K562 (cell line): ENCODE measurements at regions not wholly inside any gene's neighbourhood (a gene's known extent, or its start where the extent isn't known, plus 50 kb on each side); places are given as distances from the start of the nearest gene placed in this dataset.

ENCODE experiments used
- ATAC-seq: fragments of 200-7000 bp; cut with Tn5 transposase; 3 replicates; pipeline ENCODE4 v1.9.1; 2020; ENCODE audit warnings: moderate library complexity
- BruUV-seq: library from RNA; stranded (reverse); fragments of 400-500 nt; replicated peaks from 2 replicates; lab custom pipeline; 2021; lab: Mats Ljungman, UMichigan
- CTCF ChIA-PET: fragments of 300-600 bp; formaldehyde crosslinking; extraction: SDS; loops from one replicate; lab custom pipeline; 2021; ENCODE audit warnings: low intra/inter-chr PET ratio; lab: Yijun Ruan, JAX
- POLR2A ChIA-PET: fragments of 300-600, 350-650 bp; sonication (Branson Sonifier 250); formaldehyde crosslinking; extraction: SDS; loops from one replicate; lab custom pipeline; 2021; ENCODE audit warnings: antibody characterized with exemption, inconsistent platforms; lab: Yijun Ruan, JAX
- DNase-seq, 4 experiments: peaks; one replicate each; pipeline versions ENCODE4 v3.0.0 to v3.0.0-alpha.2; 2011 to 2018; ENCODE audit warnings: low spot score in 3 of 4, mixed read lengths in 3 of 4; ENCODE audit errors: extremely low read depth in 1 of 4
- FAIRE-seq: peaks from 2 replicates; lab custom pipeline; 2011; peaks lifted over from hg19 to GRCh38; lab: Jason Lieb, UNC
- H2AFZ ChIP-seq: 2 replicates; pipeline ENCODE4 v1.6.0; 2011; ENCODE audit warnings: low read depth, low read length, control low read depth, inconsistent platforms
- H3K27ac ChIP-seq: fragments of 200-600 bp; 3 replicates; pipeline ENCODE4 v1.8.0; 2011; ENCODE audit warnings: low read depth, mild to moderate bottlenecking, control low read depth, inconsistent platforms, low read length, moderate library complexity, mixed read lengths; ENCODE audit errors: extremely low read depth
- H3K27me3 ChIP-seq, 2 experiments: fragments of 300-600 bp in 1 of 2; 2 replicates in 1 of 2; 3 replicates in 1 of 2; pipeline versions ENCODE4 v1.6.0 to v1.8.0; 2011; ENCODE audit warnings: inconsistent platforms in 2 of 2, low read length in 2 of 2, mild to moderate bottlenecking in 1 of 2, mixed read lengths in 1 of 2, moderate library complexity in 1 of 2; ENCODE audit not compliant: control insufficient read depth in 2 of 2, insufficient read depth in 2 of 2
- H3K36me3 ChIP-seq: fragments of 300-600 bp; 3 replicates; pipeline ENCODE4 v1.8.0; 2011; ENCODE audit warnings: mild to moderate bottlenecking, low read length, inconsistent platforms; ENCODE audit not compliant: control insufficient read depth, insufficient read depth
- H3K4me1 ChIP-seq, 2 experiments: fragments of 200-600 bp in 1 of 2; replicated peaks in 1 of 2; 2 replicates in 1 of 2; 3 replicates in 1 of 2; pipeline versions ENCODE4 v1.5.1 to v1.8.0; 2011; ENCODE audit warnings: inconsistent platforms in 2 of 2, low read length in 2 of 2, mild to moderate bottlenecking in 1 of 2, mixed read lengths in 1 of 2, moderate library complexity in 1 of 2; ENCODE audit not compliant: control insufficient read depth in 2 of 2, insufficient read depth in 2 of 2
- H3K4me2 ChIP-seq: 2 replicates; pipeline ENCODE4 v1.6.1; 2011; ENCODE audit warnings: low read length, control low read depth, inconsistent platforms, mixed read lengths; ENCODE audit not compliant: insufficient read depth
- H3K4me3 ChIP-seq: fragments of 200-600 bp; sonication (generic), shearing (Covaris generic); 2 replicates; pipeline ENCODE4 v1.5.1; 2016; ENCODE audit warnings: control low read depth, inconsistent platforms
- H3K79me2 ChIP-seq: fragments of 200-600 bp; 3 replicates; pipeline ENCODE4 v1.8.0; 2011; ENCODE audit warnings: low read length, inconsistent platforms; ENCODE audit not compliant: control insufficient read depth, insufficient read depth
- H3K9ac ChIP-seq, 2 experiments: 2 replicates each; pipeline versions ENCODE4 v1.6.0 to v1.6.1; 2011; ENCODE audit warnings: low read depth in 2 of 2, low read length in 2 of 2, control low read depth in 1 of 2, inconsistent platforms in 1 of 2, mild to moderate bottlenecking in 1 of 2, mixed read lengths in 1 of 2; ENCODE audit not compliant: insufficient read depth in 1 of 2
- H3K9me1 ChIP-seq: one replicate; pipeline ENCODE4 v1.6.0; 2011; ENCODE audit warnings: inconsistent platforms, mild to moderate bottlenecking, low read length, moderate library complexity; ENCODE audit not compliant: control insufficient read depth, insufficient read depth
- H3K9me3 ChIP-seq: replicated peaks from 2 replicates; pipeline ENCODE4 v1.5.1; 2011; ENCODE audit warnings: low read depth, low read length, inconsistent platforms; ENCODE audit not compliant: control insufficient read depth, insufficient read depth
- H4K20me1 ChIP-seq: replicated peaks from 2 replicates; pipeline ENCODE4 v1.6.1; 2011; ENCODE audit warnings: low read length, inconsistent platforms, mixed read lengths; ENCODE audit not compliant: control insufficient read depth, insufficient read depth
- CBX8 ChIP-seq: fragments of 200-600 bp; sonication (generic); IDR thresholded peaks from 2 replicates; pipeline ENCODE4 v1.6.1; 2012; ENCODE audit warnings: borderline replicate concordance, mixed run types, low read depth, mild to moderate bottlenecking, moderate library complexity, mixed read lengths, low read length, control low read depth, inconsistent platforms; ENCODE audit not compliant: poor library complexity, severe bottlenecking; ENCODE audit errors: extremely low read depth
- CEBPB ChIP-seq: fragments of 450-650 bp; IDR thresholded peaks from 2 replicates; pipeline ENCODE4 v1.6.1; 2016; ENCODE audit warnings: missing genetic modification characterization, missing compliant biosample characterization
- E2F3 ChIP-seq: fragments of 250-450 bp; sonication (Bioruptor Pico); IDR thresholded peaks from 2 replicates; pipeline ENCODE4 v1.4.0; 2020; ENCODE audit warnings: mild to moderate bottlenecking
- HDAC8 ChIP-seq: fragments of 450-650 bp; IDR thresholded peaks from 2 replicates; pipeline ENCODE4 v1.6.1; 2016; ENCODE audit warnings: mild to moderate bottlenecking, missing genetic modification characterization, moderate library complexity, missing compliant biosample characterization
- HNRNPL ChIP-seq: fragments of 200-400 bp; formaldehyde crosslinking; IDR thresholded peaks from 2 replicates; pipeline ENCODE4 v1.6.1; 2017; ENCODE audit warnings: low read depth, mild to moderate bottlenecking, low read length
- L3MBTL2 ChIP-seq: fragments of 450-650 bp; IDR thresholded peaks from 2 replicates; pipeline ENCODE4 v1.6.1; 2016; ENCODE audit warnings: mild to moderate bottlenecking, moderate library complexity
- SIN3B ChIP-seq: fragments of 450-650 bp; IDR thresholded peaks from 2 replicates; pipeline ENCODE4 v1.6.1; 2017; ENCODE audit warnings: low read depth, mild to moderate bottlenecking, moderate library complexity
- SIX5 ChIP-seq, 2 experiments: IDR thresholded peaks; 2 replicates each; pipeline ENCODE4 v1.6.1; 2011; ENCODE audit warnings: low read length in 2 of 2, borderline replicate concordance in 1 of 2, low read depth in 1 of 2, mild to moderate bottlenecking in 1 of 2, moderate library complexity in 1 of 2; ENCODE audit not compliant: insufficient read depth in 1 of 2
- ZNF197 ChIP-seq: fragments of 200-800 bp; sonication (Bioruptor generic); IDR thresholded peaks from 2 replicates; pipeline ENCODE4 v1.6.1; 2016; ENCODE audit warnings: low read depth, missing genetic modification characterization, missing compliant biosample characterization
- ZNF707 ChIP-seq: fragments of 250-450 bp; sonication (Bioruptor Pico); conservative IDR thresholded peaks from 2 replicates; pipeline ENCODE4 v1.8.0; 2022; ENCODE audit warnings: inconsistent platforms, mild to moderate bottlenecking, moderate library complexity
- ZNF76 ChIP-seq: fragments of 250-450 bp; sonication (Bioruptor Pico); IDR thresholded peaks from 2 replicates; pipeline ENCODE4 v1.4.0; 2020; ENCODE audit warnings: mild to moderate bottlenecking, moderate library complexity, borderline replicate concordance
- WGBS: fragments of 100-300 bp; shearing (Covaris generic); methylation state at CpG from one replicate; pipeline ENCODE4 v1.1.6; 2016; ENCODE audit warnings: low coverage, mixed read lengths; ENCODE audit not compliant: insufficient coverage; ENCODE audit errors: missing lambda C conversion rate; 5-methylcytosine and 5-hydroxymethylcytosine counted together
- in situ Hi-C: fragments of 300-500 bp; cut with MboI; formaldehyde crosslinking; loops from 4 replicates; pipeline ENCODE4 v1.15.0; 2018; ENCODE audit warnings: inconsistent platforms, mixed read lengths
- intact Hi-C: fragments of 100-400 bp; cut with micrococcal nuclease; formaldehyde crosslinking; loops from 2 replicates; pipeline ENCODE4 v1.14.2; 2022
- TF ChIP-seq, protein P1 (sequence below): fragments of 250-450 bp; sonication (Bioruptor Pico); IDR thresholded peaks from 2 replicates; pipeline ENCODE4 v1.8.0; 2021; ENCODE audit warnings: moderate library complexity, mild to moderate bottlenecking, inconsistent platforms
- TF ChIP-seq, protein P2 (sequence below): fragments of 250-450 bp; sonication (Bioruptor Pico); IDR thresholded peaks from 2 replicates; pipeline ENCODE4 v1.9.0; 2021; ENCODE audit warnings: mild to moderate bottlenecking, inconsistent platforms
- TF ChIP-seq, protein P3 (sequence below): sonication (generic); formaldehyde crosslinking; IDR thresholded peaks from 2 replicates; pipeline ENCODE4 v1.8.0; 2022; ENCODE audit warnings: missing genetic modification reagents, mild to moderate bottlenecking, borderline replicate concordance

DNA sequence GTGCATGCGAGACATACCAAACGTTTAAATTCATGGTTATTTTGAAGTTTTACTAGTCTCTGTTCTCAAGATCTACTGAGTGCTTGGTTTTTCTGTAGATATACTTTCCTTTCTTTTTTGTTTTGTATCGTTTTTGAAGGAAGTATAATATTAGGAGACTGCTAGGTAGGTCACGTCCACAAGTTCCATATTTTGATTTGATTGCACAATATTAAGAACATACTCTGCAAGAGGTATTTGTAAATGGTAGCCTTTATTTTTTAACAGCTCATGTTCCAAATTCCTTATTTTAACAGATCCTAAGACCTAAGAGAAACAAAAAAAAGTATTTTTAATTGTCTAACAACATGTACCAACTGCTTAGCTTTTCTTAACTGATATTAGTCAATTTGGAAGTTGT, 156.7 kb downstream of the SERPINI1 start:
- in situ Hi-C loops (no loop called here), intact Hi-C loops (no loop called here)
- H3K9me3 ChIP-seq: no peaks in the 10 kb centered on the region
- POLR2A ChIA-PET: no interaction called here
- H3K27me3 ChIP-seq: no peaks in the 10 kb centered on the region
- H3K79me2 ChIP-seq: no peaks in the 10 kb centered on the region
- no peaks in the 10 kb centered on the region for H3K9me1 ChIP-seq
- H2AFZ ChIP-seq: no peak overlapping the region
- no TSS peak for BruUV-seq
- FAIRE-seq (no peak), DNase-seq (no peak), ATAC-seq (no peak)
- no peak overlapping the region for H3K4me3 ChIP-seq
- no peak overlapping the region for H3K9ac ChIP-seq
- 0% methylated on average over 4 of the region's 4 CpGs for WGBS
- H3K36me3 ChIP-seq: no peaks in the 10 kb centered on the region
- CTCF ChIA-PET: no interaction called here
- no peaks in the 10 kb centered on the region for H4K20me1 ChIP-seq
- H3K4me2 ChIP-seq: no peak overlapping the region
- H3K4me1 ChIP-seq: no peaks in the 10 kb centered on the region
- H3K27ac ChIP-seq: no peak overlapping the region
- no peak for TF ChIP-seq SIX5 (IDR thresholded peaks at IDR 0.05; ENCODE audit: borderline replicate concordance in 1 of 2, insufficient read depth in 1 of 2, low read depth in 1 of 2, low read length in 2 of 2)
- no peak for TF ChIP-seq ZNF76 (CRISPR knock-in tag)
- TF ChIP-seq, protein P1, sequence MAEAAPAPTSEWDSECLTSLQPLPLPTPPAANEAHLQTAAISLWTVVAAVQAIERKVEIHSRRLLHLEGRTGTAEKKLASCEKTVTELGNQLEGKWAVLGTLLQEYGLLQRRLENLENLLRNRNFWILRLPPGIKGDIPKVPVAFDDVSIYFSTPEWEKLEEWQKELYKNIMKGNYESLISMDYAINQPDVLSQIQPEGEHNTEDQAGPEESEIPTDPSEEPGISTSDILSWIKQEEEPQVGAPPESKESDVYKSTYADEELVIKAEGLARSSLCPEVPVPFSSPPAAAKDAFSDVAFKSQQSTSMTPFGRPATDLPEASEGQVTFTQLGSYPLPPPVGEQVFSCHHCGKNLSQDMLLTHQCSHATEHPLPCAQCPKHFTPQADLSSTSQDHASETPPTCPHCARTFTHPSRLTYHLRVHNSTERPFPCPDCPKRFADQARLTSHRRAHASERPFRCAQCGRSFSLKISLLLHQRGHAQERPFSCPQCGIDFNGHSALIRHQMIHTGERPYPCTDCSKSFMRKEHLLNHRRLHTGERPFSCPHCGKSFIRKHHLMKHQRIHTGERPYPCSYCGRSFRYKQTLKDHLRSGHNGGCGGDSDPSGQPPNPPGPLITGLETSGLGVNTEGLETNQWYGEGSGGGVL (CRISPR knock-in tag): no peak
- no peak for TF ChIP-seq E2F3 (CRISPR knock-in tag)
- TF ChIP-seq, protein P2, sequence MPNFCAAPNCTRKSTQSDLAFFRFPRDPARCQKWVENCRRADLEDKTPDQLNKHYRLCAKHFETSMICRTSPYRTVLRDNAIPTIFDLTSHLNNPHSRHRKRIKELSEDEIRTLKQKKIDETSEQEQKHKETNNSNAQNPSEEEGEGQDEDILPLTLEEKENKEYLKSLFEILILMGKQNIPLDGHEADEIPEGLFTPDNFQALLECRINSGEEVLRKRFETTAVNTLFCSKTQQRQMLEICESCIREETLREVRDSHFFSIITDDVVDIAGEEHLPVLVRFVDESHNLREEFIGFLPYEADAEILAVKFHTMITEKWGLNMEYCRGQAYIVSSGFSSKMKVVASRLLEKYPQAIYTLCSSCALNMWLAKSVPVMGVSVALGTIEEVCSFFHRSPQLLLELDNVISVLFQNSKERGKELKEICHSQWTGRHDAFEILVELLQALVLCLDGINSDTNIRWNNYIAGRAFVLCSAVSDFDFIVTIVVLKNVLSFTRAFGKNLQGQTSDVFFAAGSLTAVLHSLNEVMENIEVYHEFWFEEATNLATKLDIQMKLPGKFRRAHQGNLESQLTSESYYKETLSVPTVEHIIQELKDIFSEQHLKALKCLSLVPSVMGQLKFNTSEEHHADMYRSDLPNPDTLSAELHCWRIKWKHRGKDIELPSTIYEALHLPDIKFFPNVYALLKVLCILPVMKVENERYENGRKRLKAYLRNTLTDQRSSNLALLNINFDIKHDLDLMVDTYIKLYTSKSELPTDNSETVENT: no peak
- TF ChIP-seq L3MBTL2: no peak
- TF ChIP-seq CBX8: no peak
- no peak for TF ChIP-seq HDAC8 (tag)
- no peak for TF ChIP-seq ZNF707 (CRISPR knock-in tag)
- TF ChIP-seq SIN3B: no peak
- TF ChIP-seq ZNF197 (CRISPR knock-in tag): no peak
- TF ChIP-seq, protein P3, sequence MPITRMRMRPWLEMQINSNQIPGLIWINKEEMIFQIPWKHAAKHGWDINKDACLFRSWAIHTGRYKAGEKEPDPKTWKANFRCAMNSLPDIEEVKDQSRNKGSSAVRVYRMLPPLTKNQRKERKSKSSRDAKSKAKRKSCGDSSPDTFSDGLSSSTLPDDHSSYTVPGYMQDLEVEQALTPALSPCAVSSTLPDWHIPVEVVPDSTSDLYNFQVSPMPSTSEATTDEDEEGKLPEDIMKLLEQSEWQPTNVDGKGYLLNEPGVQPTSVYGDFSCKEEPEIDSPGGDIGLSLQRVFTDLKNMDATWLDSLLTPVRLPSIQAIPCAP (CRISPR knock-in tag): no peak
- no peak for TF ChIP-seq HNRNPL
- TF ChIP-seq CEBPB (tag): peak; percentile 79
